B cell (primary cell): ENCODE measurements at regions not wholly inside any gene's neighbourhood (a gene's known extent, or its start where the extent isn't known, plus 50 kb on each side); places are given as distances from the start of the nearest gene placed in this dataset.
"Not testable (repeated sequence)": the region's sequence is repeated elsewhere in the genome, so short reads cannot be mapped to it uniquely, and the experiment has no call there.

ENCODE experiments used
- ATAC-seq: fragments of 200-7000 bp; cut with Tn5 transposase; one replicate; pipeline ENCODE4 v1.10.0; 2021; ENCODE audit warnings: low read depth, mild to moderate bottlenecking, moderate number of reproducible peaks, moderate library complexity
- CTCF ChIA-PET: fragments of 350-600 bp; sonication (Branson Sonifier 250); formaldehyde crosslinking; loops from one replicate; lab custom pipeline; 2021; ENCODE audit warnings: antibody characterized with exemption, inconsistent platforms; lab: Charles Lee
- POLR2A ChIA-PET: fragments of 350-600 bp; sonication (Branson Sonifier 250); formaldehyde crosslinking; loops from one replicate; lab custom pipeline; 2021; ENCODE audit warnings: antibody characterized with exemption; lab: Charles Lee
- DNase-seq: peaks from one replicate; pipeline ENCODE4 v3.0.0; 2013
- H2AFZ ChIP-seq: 2 replicates; pipeline ENCODE4 v1.6.1; 2012; ENCODE audit warnings: mild to moderate bottlenecking, low read depth, low read length; ENCODE audit not compliant: insufficient read depth, poor library complexity, severe bottlenecking
- H3K27ac ChIP-seq, 2 donors: 1 replicate in 1 of 2; 2 replicates in 1 of 2; pipeline ENCODE4 v1.5.1; 2012 to 2013; ENCODE audit warnings: low read length in 2 of 2, mild to moderate bottlenecking in 2 of 2, moderate library complexity in 1 of 2
- H3K27me3 ChIP-seq, 4 experiments: fragments of 200-600 bp in 1 of 4; sonication (generic) in 1 of 4; replicated peaks in 1 of 4; 1 replicate in 2 of 4; 2 replicates in 2 of 4; pipeline versions ENCODE4 v1.6.1 to v1.7.0; 2013 to 2016; ENCODE audit warnings: low read length in 3 of 4, mild to moderate bottlenecking in 2 of 4, mixed read lengths in 1 of 4, moderate library complexity in 1 of 4; ENCODE audit not compliant: insufficient read depth in 4 of 4, control insufficient read depth in 3 of 4; ENCODE audit errors: control extremely low read depth in 1 of 4
- H3K36me3 ChIP-seq, 2 experiments: replicated peaks in 1 of 2; 1 replicate in 1 of 2; 2 replicates in 1 of 2; pipeline versions ENCODE4 v1.6.1 to v1.7.1; 2013; ENCODE audit warnings: low read length in 1 of 2; ENCODE audit not compliant: insufficient read depth in 2 of 2, control insufficient read depth in 1 of 2; ENCODE audit errors: control extremely low read depth in 1 of 2, extremely low read depth in 1 of 2
- H3K4me1 ChIP-seq, 2 donors: fragments of 200-600 bp in 1 of 2; sonication (generic) in 1 of 2; 1 replicate in 1 of 2; 2 replicates in 1 of 2; pipeline versions ENCODE4 v1.5.1 to v1.6.1; 2013 to 2017; ENCODE audit warnings: low read length in 2 of 2; ENCODE audit not compliant: control insufficient read depth in 2 of 2, insufficient read depth in 2 of 2
- H3K4me2 ChIP-seq: replicated peaks from 2 replicates; pipeline ENCODE3; 2012; ENCODE audit warnings: mild to moderate bottlenecking, low read depth, low read length; ENCODE audit not compliant: poor library complexity, severe bottlenecking
- H3K4me3 ChIP-seq, 5 experiments: fragments of 200-600 bp in 1 of 5; sonication (generic) in 1 of 5; 1 replicate in 3 of 5; 2 replicates in 2 of 5; pipeline versions ENCODE4 v1.5.1 to v1.7.0; 2011 to 2016; ENCODE audit warnings: low read length in 4 of 5, mild to moderate bottlenecking in 4 of 5, low read depth in 2 of 5, control low read depth in 1 of 5, moderate library complexity in 1 of 5; ENCODE audit not compliant: insufficient read depth in 1 of 5; ENCODE audit errors: control extremely low read depth in 1 of 5, extremely low read depth in 1 of 5
- H3K79me2 ChIP-seq: fragments of 200-600 bp; sonication (generic); one replicate; pipeline ENCODE4 v1.6.0; 2016; ENCODE audit warnings: low read length; ENCODE audit not compliant: control insufficient read depth, insufficient read depth
- H3K9ac ChIP-seq: fragments of 200-600 bp; sonication (generic); 2 replicates; pipeline ENCODE4 v1.6.1; 2017; ENCODE audit warnings: mild to moderate bottlenecking, low read length, moderate library complexity
- H3K9me3 ChIP-seq, 3 donors: one replicate each; pipeline versions ENCODE4 v1.6.1 to v1.7.1; 2013; ENCODE audit warnings: low read length in 2 of 3; ENCODE audit not compliant: control insufficient read depth in 2 of 3, insufficient read depth in 1 of 3; ENCODE audit errors: control extremely low read depth in 1 of 3
- H4K20me1 ChIP-seq: 2 replicates; pipeline ENCODE4 v1.6.0; 2012; ENCODE audit warnings: mild to moderate bottlenecking, low read length; ENCODE audit not compliant: insufficient read depth, control insufficient read depth, poor library complexity, severe bottlenecking
- H3K27ac Mint-ChIP-seq: one replicate; pipeline ENCODE4 v1.8.0; 2021; ENCODE audit warnings: mixed read lengths
- H3K27me3 Mint-ChIP-seq: one replicate; pipeline ENCODE4 v1.8.0; 2021; ENCODE audit warnings: mixed read lengths
- H3K4me1 Mint-ChIP-seq: one replicate; pipeline ENCODE4 v1.8.0; 2021; ENCODE audit warnings: mixed read lengths
- H3K4me3 Mint-ChIP-seq: one replicate; pipeline ENCODE4 v1.8.0; 2021; ENCODE audit warnings: mixed read lengths
- H3K9me3 Mint-ChIP-seq: one replicate; pipeline ENCODE4 v1.8.0; 2022; ENCODE audit warnings: mixed read lengths; ENCODE audit not compliant: insufficient read depth
- WGBS: methylation state at CpG from one replicate; pipeline ENCODE4 v1.1.5; 2013; ENCODE audit warnings: missing lambda C conversion rate; ENCODE audit not compliant: insufficient coverage; 5-methylcytosine and 5-hydroxymethylcytosine counted together
- intact Hi-C: fragments of 100-400 bp; cut with micrococcal nuclease; formaldehyde crosslinking; loops from one replicate; pipeline ENCODE4 v1.10.0; 2022

DNA sequence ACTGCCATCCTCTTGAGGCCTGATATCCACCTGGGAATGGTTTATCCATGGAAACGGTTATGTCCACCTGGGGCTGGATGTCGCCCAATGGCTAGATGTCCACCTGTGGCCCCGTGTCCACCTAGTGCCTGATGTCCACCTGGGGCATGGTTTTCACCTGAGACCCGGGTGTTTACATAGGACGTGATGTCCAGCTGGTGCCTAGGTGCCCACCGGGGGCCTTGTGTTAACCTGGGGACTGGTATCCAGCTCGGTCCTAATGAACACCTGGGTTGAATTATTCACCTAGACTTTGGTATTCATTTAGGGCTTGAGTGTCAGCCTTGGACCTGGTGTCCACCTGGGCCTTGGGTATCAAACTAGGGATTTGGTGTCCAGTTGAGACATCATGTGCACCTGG, 202.7 kb downstream of the POTEG start:
- H3K27ac Mint-ChIP-seq, H3K4me1 Mint-ChIP-seq, H3K79me2 ChIP-seq, ATAC-seq, H3K9me3 Mint-ChIP-seq, H3K4me3 Mint-ChIP-seq, H4K20me1 ChIP-seq, H3K9ac ChIP-seq, H3K27me3 ChIP-seq, intact Hi-C loops, H3K9me3 ChIP-seq, H3K36me3 ChIP-seq, H3K4me3 ChIP-seq, H3K27ac ChIP-seq, POLR2A ChIA-PET, CTCF ChIA-PET, H3K4me2 ChIP-seq, DNase-seq, H3K27me3 Mint-ChIP-seq, H2AFZ ChIP-seq, H3K4me1 ChIP-seq: not testable (repeated sequence)
- WGBS: 97% methylated on average over 4 of the region's 7 CpGs

DNA sequence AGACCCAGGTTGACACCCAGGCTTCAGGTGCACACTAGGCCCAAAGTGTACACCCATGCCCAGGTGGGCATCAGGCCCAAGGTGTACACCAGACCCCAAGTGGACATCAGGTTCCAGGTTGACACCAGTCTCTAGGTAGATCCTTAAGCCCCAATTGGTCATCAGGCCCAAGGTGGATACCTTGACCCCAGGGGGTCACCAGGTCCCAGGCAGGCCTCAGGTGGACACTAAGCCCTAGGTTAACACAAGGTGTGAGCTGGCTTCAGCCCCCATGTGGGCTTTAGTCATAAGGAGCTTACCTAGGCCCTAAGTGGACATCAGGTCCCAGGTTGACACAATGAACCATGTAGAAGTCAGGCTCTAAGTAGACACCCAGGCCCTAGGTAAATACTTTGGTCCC, 200.1 kb downstream of the POTEG start:
- intact Hi-C loops: not testable (repeated sequence)

DNA sequence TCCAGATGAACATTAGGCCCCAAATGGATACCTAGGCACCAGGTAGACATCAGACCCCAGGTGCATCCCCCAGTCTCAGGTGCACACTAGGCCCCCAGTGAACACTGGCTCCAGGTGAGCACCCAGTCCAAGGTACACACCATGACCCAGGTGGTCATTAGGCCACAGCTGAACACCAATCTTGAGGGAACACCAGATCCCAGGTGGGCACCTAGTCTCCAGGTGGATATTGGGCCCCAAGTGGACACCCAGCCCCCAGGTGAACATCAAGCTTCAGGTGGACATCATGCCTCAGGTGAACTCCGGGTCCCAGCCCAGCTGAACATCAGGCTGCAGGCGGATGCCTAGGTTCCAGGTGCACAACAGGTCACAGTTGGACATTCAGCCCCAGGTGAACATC, 196.5 kb downstream of the POTEG start:
- intact Hi-C loops, POLR2A ChIA-PET, H3K36me3 ChIP-seq, CTCF ChIA-PET, H3K4me3 Mint-ChIP-seq, H3K27me3 Mint-ChIP-seq, H3K27ac ChIP-seq, H3K79me2 ChIP-seq, H3K27ac Mint-ChIP-seq, DNase-seq, H3K4me1 ChIP-seq, H3K4me2 ChIP-seq, H3K4me1 Mint-ChIP-seq, H3K9me3 Mint-ChIP-seq, H4K20me1 ChIP-seq, ATAC-seq, H3K9ac ChIP-seq, H3K9me3 ChIP-seq, H3K4me3 ChIP-seq, H3K27me3 ChIP-seq, H2AFZ ChIP-seq: not testable (repeated sequence)
- WGBS: no CpG with 5 or more reads among the region's 2 CpGs

More for the DNA sequence above, 200.1 kb downstream of the POTEG start:
- H3K4me2 ChIP-seq, DNase-seq, H3K36me3 ChIP-seq, CTCF ChIA-PET, H3K27me3 ChIP-seq, H3K27ac Mint-ChIP-seq, H3K4me1 Mint-ChIP-seq, H3K27ac ChIP-seq, H3K4me3 Mint-ChIP-seq, H4K20me1 ChIP-seq, H3K9me3 ChIP-seq, H3K79me2 ChIP-seq, H2AFZ ChIP-seq, POLR2A ChIA-PET, H3K4me3 ChIP-seq, H3K9me3 Mint-ChIP-seq, H3K27me3 Mint-ChIP-seq, H3K4me1 ChIP-seq, ATAC-seq, H3K9ac ChIP-seq: not testable (repeated sequence)

DNA sequence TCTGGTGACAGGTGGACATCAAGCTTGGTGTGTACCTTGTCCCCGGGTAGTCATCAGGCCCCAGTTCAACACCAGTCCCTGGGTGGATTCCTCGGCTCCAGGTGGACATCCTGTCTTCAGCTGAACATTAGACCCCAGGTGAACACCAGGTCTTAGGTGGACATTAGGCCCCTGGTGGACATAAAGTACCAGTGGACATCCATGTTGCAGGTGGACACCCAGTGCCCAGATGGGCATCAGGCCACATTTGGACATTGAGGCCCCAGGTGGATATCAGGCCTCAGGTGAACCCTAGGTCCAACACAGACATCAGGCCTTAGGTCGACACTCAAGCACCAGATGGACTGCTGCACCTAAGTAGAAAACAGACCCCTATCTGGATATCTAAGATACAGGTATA, 195.6 kb downstream of the POTEG start:
- POLR2A ChIA-PET, H3K4me3 ChIP-seq, H3K27me3 ChIP-seq, DNase-seq, H3K9me3 Mint-ChIP-seq, H3K4me1 Mint-ChIP-seq, H3K36me3 ChIP-seq, ATAC-seq, H3K4me2 ChIP-seq, H3K4me3 Mint-ChIP-seq, H3K27ac ChIP-seq, CTCF ChIA-PET, H3K27ac Mint-ChIP-seq, H3K27me3 Mint-ChIP-seq, H3K79me2 ChIP-seq, intact Hi-C loops, H3K4me1 ChIP-seq, H3K9ac ChIP-seq, H2AFZ ChIP-seq, H3K9me3 ChIP-seq, H4K20me1 ChIP-seq: not testable (repeated sequence)
- no CpG with 5 or more reads among the region's 3 CpGs for WGBS
